Stimulated activated CD4-positive, alpha-beta T cell treated with anti-CD3 and anti-CD28 coated beads, TNF-alpha, amount 100 ng/mL, for 4 hours (primary cell): ENCODE measurements at regions not wholly inside any gene's neighbourhood (a gene's known extent, or its start where the extent isn't known, plus 50 kb on each side); places are given as distances from the start of the nearest gene placed in this dataset.

Experiments
- DNase-seq, 3 experiments: peaks; one replicate each; pipeline ENCODE4 v3.0.0-alpha.2; 2020; ENCODE audit warnings: low read depth in 3 of 3

DNA sequence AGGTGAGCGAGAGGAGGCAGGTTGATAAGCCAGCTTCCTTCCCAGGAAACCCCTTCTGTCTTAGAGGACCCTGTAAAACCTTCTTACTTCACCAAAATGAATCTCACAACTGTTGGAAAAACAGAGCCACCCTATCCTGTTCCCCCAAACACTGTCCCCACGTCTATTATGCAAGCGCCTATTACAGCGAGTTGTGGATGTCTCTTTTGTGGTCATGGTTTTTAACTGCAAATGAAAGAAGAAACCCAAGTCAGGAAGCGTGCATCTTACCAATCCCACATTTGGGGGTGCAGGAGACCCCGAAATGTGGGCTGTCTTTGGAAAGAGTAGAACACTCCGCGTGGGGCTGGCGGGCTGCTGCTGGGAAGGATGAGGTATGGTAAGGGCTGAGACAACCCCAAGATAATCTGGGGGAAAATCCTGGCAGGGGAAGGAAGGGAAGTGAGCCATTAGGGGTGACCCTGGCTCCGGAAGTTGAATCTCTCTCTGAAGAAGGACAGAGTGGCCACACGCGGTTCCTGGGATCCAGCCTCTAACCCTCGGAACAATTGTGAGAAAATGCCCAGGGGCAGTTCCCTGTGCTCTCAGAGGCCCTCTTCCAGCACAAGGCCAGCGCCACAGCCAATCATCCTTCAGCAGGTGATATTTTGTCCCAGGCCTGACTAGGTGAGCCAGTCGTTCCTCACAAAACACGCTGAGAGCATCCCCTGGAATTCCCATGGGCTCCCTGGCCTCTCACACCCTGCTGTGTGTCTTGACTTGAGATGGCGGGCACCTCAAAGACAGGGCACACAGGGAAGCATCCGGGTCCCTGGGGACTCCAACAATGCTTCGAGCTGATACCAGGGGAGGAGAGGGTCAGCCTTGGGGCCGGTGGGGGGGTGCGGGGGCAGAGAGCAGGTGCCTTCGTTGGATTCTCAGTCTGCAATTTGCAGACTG, 168.5 kb upstream of the IRF2BP2 start:
- DNase-seq = no peak

- no peak for DNase-seq
These were observed 167.9 kb upstream of the IRF2BP2 start for GRCh38 chr1:234777856-234778220.

DNA sequence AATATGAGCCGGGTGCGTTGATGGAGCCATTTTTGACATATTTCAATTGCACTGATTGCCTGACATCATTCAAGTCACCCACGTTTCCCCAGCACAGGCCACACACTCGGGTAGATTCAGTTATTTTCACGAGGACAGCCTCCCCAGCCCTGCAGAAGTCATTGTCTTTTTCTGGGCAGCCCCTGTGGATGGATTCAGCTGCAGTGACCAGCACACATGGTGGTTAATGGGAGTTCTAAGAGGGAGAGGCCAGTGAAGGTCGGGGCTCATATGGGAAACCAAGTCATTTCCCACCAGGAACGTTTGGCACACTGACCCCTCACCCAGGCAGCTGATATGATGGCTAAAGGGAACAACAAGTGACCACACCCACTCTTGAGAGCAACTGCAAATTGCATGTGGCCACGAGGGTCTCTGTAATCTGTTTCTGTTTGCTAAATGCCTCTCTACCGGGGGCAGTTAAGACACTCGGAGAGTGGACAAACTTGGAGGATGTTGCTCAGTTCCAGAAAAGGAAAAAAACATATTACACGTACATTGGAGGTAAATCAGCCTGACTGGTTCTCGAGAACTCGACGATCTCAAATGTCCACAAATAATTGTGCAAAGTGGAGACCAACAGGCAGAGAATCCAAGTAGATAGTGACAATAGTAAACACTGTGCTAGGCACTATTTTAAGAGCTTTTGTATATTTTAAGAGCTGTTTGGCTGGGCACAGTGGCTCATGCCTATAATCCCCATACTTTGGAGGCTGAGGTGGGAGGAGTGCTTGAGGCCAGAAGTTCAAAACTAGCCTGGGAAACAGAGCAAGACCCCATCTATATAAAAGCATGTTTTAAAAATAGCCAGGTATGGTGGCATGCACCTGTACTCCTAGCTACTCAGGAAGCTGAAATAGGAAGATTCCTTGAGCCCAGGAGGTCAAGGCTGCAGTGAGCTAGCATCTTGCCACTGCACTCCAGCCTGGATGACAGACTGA, 167.2 kb upstream of the IRF2BP2 start:
- DNase-seq = no peak

DNA sequence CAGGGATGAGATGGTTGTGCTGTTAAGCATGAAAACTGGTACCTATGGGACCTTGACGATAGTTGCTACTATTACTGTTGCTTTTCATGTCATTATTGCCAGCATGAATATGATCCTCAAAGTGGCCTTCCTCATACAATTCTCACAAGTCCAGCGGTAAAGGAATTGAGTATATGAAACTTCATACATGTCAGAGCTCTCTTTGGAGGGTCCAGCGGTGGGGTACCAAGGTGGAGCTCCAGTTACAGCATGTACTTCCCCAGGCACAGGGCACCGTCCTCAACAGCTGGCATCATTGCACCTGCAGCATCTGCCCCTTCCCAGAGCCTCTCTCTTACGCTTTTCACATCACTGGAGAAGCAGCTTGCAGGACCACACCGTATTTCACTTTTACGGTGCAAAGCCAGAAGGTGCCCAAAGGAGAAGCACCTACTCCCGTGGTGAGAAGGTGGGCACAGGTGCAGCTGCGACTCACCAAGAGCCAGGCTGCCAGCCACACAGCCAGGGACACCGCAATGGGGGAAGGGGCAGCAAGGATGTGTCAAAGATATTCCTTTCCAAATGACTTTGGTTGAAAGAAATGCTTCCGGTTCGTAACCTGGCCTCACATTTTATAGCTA, 166.4 kb upstream of the IRF2BP2 start:
- no peak for DNase-seq

DNA sequence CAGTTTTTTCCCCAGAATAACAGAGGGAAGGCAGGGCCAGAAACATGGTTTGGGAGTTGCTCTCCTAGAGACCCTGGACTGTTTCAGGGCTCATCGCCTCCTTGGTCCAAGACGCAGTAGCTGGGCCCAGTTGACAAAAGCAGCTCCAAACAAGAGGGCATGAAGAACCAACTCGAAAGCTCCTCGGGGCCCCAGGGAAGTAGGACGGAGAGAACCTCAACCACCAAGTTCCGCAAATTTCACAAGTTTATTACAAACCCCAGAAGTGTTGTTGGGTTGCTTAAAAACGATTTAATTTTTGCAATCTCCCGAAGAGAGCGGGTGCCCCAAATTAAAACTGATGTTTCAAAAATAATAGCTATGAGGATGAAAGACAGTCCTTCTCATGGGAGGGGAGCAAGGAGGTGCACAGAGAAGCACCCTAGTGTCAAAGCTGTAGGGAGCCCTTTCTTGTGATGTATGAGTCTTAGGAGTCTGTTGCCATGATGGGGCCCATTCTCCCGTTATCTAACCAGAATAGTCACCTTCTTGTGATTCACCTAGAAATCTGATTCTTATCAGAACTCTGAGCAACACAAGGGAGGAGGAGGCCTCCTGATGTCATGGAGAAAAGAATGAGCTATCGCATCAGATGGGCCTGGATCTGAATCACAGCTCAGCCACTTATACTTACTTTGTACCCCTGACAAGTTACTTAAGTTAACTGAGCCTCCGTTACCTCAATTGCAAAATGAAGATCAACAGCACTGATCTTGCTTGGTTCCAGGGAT, 165.7 kb upstream of the IRF2BP2 start:
- DNase-seq = no peak

DNA sequence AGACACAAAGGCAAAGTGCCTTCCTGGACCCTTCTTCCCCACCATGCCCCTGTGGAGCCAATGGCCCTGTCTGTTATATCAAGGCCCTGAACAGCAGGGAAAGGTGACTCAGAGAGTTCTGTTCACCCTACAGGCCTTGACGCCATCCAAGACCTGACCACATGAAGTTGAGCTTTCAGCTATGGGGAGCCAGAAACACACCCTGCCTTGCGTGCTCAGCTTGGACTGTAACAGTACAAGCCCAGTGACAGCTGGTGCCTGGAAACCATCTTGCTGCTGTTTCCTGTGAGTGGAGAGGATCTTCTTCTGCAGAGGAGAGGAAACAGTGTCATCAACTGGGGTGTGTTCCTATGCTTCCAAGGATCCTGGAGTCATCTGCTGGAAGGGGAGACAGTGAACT, 165.0 kb upstream of the IRF2BP2 start:
- no peak for DNase-seq

DNA sequence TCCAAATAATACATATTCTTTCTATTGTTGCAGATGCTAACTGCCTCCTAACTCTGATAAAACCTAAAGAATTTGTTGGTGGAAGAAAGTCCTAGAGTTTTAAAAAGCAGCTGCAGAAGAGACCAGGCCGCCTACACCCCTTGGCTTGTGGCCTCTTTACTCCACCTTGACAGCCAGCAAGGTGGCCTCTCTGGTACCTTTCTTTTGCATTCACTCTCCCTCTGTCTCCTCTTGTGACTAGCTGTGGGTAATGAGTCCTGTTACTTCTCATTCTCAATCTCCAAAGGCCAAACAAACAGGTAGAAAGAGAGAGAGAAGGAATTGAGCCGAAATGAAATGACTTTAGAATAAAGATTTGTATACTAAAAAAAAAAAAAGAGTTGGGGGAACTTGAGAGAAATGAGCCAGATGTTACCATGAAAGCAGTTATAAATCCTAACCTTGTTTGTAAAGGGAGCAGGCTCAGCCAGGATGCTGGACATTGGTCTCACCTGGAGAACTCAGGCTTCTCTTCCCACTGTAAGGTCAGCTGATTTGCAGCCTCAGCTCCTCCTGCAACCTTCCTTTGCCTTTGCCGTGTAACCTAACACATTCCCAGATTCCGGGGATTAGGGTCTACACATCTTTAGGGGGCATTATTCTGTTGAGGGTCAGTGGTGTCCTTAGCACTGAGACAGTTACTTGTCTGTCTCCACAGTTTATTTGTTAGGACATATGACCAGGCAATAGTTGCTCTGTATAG, 164.1 kb upstream of the IRF2BP2 start:
- DNase-seq = no peak

GRCh38 chr1:234772345-234773147, 162.6 kb upstream of the IRF2BP2 start:
- DNase-seq = peak; percentile 56 to 82 (median 72)

DNA sequence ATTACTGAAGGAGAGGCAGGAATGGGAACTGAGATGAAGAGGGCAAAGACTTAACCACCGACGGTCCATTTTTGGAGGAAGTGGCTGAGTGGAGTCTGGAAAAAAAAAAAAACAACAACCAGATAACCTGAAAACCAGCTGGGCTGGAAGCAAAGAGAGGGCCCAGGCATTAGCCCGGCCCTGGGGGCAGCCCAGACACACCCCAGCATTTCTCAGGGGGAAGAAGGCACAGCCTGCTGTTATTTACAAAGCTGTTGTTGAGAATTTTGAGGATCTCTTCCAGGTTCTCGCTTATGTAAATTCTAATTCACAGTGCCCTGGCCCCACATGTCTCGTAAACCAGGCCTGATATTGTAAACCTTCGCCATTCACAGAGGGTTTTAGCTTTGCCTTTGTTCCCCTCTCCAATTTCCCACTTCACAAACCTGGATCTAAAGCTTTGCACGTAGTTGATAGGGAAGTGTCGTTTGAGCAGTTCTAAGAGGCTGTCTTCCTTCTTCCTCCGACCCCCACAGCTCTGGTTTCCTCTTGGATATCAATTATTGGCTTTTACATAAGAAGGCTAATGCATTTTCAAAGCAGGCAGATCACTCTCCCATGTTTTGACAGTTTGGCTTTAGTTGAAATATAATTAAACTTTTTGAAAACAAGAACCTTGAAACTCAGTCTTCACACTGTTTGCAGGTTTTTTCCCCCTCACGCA, 161.8 kb upstream of the IRF2BP2 start:
- DNase-seq = no peak

DNA sequence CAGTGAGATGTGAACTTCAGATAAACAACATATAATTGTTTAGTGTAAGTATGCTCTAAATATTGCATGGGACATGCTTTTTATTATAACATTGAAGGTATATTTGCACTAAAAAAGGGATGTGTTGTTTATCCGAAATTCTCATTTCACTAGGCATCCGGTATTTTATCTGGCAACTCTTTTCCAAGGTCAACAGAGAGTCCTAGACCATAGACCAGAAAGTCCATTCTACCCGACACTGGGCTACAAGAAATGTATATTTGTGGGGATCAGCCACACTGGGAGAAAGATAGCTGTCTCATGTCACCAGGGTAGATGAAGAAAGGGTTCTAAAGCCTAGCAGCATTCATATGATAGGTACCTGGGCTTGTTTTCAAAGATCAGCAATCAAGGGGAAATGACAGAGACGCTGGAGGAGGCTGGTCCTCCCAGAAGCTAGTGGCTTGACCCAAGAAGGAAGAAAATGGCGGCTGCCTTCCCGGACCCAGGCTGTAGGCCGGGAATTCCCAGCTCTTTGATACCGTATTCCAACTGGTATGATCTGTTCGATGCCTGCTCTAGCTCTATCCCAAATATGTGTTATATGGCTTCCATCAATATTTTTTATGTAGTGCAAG, 161.1 kb upstream of the IRF2BP2 start:
- no peak for DNase-seq

GRCh38 chr1:234769986-234770795, 160.2 kb upstream of the IRF2BP2 start:
- no peak for DNase-seq

DNA sequence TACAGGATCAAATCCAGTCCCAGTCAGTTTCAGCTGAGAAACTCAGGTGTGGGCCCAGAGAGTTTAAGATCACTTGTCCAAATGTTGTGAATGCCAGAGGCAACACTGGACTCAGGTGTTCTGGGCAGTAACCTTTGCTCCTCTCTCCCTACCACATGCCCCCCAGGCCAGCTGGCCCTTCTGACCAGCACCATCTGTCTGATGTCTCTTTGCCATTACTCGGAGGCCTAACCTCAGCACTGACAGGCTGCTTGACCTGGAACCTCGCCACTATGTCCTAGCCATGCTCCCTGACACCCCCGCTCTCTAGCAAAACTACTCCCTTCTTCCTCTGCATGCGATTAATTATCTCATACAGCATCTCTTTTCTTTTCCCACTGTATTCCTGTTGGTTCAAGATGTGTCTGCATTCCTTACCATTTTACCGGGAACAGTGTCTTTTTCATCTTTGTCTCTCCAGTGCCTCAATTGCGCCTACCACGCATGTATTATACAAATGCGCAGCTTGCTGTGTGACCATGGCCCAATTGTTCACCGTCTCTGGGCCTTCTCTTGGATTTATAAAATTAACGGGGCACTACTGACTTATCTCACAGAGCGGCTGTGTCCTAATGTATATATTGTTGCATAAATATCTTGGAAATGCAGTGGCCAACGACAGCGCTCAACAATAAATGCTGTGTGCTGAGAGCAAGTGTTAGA, 159.5 kb upstream of the IRF2BP2 start:
- no peak for DNase-seq

DNA sequence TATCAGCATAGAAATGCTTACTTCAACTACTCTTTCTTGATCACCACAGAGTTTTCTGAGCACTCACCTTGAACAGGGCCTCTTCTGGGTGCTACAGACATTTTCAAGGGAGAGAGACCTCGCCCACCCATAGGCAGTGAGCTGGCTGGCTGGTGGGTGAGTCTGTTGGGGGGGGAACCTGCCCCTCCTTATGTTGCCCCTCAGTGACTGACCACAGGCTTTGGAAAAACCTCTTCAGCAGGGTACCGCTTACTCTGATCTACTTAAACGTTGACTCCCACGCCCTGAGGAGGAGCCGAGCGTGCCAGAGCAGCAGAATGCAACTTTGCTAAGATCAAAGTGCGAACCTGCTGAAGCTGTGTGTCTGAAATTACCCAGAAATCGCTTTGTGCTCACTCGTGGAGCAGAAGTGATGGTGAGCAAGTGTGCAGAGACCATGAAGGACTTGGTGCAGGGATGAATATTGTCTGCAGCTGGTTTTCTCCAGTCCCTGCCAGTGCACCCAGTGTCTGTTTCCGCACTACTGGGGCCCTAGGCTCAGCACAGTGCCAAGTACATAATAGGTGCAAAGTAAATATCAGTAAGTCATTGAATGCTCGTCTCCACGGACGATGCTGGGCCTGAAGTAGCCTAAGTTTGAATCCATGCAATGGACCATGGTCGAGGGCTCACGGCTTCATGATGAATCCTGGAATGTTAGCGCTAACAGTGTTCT, 158.7 kb upstream of the IRF2BP2 start:
- peak; percentile 38 to 60 (median 55) for DNase-seq

- DNase-seq = no peak
These were observed 158.2 kb upstream of the IRF2BP2 start for GRCh38 chr1:234768171-234768568.

GRCh38 chr1:234765672-234766071, 155.7 kb upstream of the IRF2BP2 start:
- no peak for DNase-seq

GRCh38 chr1:234765181-234765580, 155.2 kb upstream of the IRF2BP2 start:
- no peak for DNase-seq

DNA sequence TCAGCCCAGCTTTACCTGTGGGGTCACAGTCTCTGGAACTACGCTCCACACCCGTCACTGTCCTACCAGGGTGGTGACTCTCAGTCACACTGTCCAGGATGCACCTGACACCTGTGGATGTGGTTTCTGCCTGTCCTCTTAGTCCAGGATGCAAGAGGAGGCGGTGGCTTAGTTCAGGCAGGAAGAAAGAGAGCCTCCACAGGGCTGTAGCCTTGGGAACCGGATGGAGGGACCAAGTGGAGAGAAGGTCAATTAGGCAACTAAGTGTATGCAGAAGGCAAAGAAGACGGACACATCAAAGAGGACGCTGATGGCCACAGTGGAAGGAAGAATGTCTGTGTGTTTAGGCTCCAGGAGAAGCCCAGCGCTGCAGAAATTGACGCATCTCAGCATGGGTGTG, 153.9 kb upstream of the IRF2BP2 start:
- DNase-seq = no peak
